Stimulated activated CD8-positive, alpha-beta memory T cell treated with anti-CD3 and anti-CD28 coated beads, Interleukin-15, amount 100 ng/mL, for 48 hours (primary cell): ENCODE measurements at regions not wholly inside any gene's neighbourhood (a gene's known extent, or its start where the extent isn't known, plus 50 kb on each side); places are given as distances from the start of the nearest gene placed in this dataset.

Experiments used
- DNase-seq, 2 donors: peaks; one replicate each; pipeline ENCODE4 v3.0.0-alpha.2; 2020; ENCODE audit warnings: low read depth in 2 of 2

- no peak for DNase-seq
These were observed 94.6 kb upstream of the SLC6A6 start for GRCh38 chr3:14307656-14308302.

- no peak for DNase-seq
These were observed 90.7 kb upstream of the SLC6A6 start for GRCh38 chr3:14311729-14312128.

GRCh38 chr3:14312375-14312774 lies 90.0 kb upstream of the SLC6A6 start:
- DNase-seq: no peak

DNA sequence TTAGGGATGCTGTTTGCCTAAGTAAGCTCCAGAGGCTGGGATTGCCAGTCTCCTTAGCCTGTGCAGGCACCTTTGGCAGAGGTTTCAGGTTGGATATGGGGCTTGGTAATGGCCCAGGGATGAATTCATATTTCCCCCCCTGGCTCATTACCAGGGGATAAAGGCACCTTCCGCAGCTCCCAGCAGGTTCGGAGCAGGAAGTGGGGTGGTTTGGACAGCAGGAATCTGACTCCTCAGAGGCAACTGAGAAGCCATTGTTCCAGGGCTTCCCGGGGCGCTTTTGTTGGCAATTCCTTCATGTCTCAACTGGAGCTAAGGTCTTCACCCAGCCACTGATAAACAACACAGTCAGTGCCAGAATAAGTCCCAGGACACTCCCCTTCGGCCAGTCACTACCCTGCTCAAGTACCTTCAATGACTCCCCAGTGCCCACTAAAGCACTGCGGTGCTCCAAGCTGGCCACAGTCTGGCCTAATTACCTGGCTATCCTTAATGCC lies 85.3 kb upstream of the SLC6A6 start:
- no peak for DNase-seq

- no peak for DNase-seq
These were observed 83.8 kb upstream of the SLC6A6 start for GRCh38 chr3:14318646-14319045.

GRCh38 chr3:14319654-14320182 lies 82.7 kb upstream of the SLC6A6 start:
- DNase-seq: no peak

DNA sequence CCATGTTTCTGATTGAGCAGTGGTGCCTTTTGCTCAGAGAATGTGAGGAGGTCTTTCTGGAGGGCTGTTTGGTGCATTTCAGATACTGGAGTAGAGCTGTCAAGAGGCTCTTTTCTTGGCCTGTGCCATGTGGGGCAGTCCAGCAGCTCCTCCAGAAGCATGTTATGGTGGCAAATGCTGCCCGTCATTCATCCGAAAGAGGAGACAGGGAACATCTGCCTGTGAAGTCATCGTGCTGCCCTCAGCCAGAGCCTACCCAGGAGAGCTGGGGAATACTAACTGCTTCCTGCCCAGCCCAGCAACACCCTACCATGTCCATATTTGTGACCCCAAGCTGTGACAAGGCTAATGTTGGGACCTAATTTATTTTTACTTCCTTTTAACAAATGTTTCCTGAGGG lies 82.2 kb upstream of the SLC6A6 start:
- no peak for DNase-seq

DNA sequence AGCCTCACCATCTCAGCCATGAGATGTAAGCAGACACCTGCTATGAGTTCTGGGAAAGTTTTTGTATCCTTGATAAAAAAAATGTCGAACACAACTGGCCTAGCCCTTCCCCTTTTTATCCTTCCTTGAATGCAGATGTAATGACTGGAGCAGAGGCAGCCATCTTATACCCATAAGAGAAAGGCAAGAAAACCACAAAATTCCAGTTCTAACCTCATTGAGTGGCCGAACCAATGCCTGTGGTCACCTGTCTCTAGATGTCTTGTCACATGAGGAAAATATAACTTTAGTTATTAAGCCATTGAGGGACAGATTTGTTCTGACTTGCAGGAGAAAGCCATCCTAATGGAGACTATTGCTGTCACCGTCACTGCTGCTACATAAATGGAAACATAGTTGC lies 80.4 kb upstream of the SLC6A6 start:
- DNase-seq: no peak

- no peak for DNase-seq
These were observed 79.6 kb upstream of the SLC6A6 start for GRCh38 chr3:14322667-14323295.

DNA sequence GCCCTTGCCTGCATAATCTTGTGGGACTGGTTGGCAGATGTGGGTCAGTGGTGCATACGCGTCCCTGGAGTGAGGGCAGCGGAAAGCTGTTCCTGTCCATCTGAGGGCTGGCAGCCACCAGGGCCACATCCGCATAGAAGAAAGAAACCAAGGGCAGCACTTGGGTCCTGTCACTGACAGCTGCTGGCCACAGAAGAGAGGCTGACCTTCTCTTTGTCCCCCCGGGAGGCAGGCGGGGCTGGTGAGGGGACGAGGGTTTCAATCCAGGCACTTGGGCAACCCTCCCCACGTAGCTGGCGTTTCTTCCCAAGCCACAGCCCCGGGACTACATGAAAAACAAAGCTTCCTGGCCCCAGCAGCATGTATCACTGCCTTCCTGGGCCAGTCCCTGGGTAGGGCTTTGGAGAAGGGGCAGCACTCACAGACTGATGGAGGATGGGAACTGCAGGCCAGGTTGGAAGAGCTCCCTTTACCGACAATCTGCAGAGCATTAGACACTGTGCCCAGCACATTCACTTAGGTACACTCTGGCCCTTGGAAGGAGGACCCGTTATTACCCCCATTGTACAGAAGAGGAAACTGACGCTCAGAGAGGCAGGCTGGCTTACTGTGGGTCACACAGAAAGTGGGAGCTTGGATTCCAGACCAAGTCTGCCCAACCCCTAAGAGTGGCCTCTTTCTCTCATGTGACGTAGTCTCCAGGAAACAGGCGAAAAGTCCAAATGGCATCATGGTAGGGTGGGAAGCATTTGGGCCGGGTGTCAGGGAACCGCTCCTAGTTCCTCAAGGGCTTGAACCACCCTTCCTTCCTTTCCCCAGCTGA lies 78.8 kb upstream of the SLC6A6 start:
- no peak for DNase-seq

GRCh38 chr3:14324224-14324944 lies 78.0 kb upstream of the SLC6A6 start:
- no peak for DNase-seq

DNA sequence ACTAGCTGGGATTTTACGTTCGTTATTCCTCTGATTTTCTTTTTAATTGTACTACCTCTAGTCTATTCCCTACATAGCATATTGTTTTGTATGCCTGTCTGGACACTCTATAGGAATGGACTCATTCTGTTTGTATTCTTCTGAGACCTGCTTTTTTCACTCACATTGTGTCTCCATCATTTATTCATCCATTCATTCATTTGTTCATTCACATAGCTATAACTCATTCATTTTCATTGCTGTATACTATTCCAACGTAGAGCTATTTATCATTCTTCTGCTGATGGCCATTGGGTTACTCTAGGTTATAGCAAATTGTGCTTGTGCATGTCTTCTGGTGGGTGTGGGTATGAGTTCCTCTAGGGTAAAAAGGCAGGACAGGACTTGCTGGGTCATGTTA lies 74.0 kb upstream of the SLC6A6 start:
- no peak for DNase-seq

DNA sequence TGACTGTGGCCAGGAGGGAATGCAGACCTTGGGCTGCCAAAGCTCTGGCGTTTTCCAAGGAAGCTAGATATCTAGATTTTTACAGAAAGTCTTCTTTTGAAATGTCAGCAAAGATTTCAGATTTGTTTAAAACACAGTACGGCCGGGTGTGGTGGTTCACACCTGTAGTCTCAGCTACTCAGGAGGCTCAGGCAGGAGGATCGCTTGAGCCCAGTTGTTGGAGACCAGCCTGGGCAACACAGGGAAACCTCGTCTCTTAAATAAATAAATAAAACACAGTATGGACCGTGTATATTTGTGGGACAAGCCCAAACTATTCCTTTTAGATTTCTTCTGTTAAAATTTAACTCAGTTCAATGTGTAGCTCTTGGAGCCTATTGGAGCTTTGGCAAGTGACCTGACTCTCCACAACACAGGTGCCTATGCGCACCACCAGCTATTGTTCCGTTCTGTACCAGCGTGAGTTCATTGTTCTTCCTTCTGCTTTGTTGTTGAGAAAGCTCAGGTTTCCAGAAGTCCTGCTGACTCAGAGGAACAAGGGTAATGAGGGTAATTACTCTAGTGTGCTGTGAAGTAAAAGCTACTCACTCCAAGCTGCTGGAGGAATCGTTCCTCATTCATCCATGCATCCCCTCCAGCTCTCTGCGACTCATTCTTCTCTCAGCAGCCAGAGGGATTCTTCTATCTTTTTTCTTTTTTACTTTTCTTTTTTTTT lies 73.1 kb upstream of the SLC6A6 start:
- no peak for DNase-seq

GRCh38 chr3:14329842-14330241 lies 72.6 kb upstream of the SLC6A6 start:
- DNase-seq: no peak

- no peak for DNase-seq
These were observed 71.9 kb upstream of the SLC6A6 start for GRCh38 chr3:14330508-14330907.

DNA sequence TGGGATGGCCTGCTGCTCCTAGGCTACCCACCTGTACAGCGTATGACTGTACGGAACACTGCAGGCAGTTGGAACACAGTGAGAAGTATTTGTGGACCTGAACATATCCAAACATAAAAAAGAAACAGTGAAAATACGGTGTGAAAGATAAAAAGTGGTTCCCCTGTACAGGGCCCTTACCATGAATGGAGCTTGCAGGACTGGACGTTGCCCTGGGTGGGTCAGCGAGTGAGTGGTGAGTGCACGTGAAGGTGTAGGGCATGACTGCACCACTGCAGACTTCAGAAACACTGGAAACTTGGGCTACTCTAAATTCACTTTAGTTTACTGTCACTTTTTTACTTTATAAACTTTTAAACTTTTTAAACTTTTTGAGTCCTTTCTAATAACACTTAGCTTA lies 71.2 kb upstream of the SLC6A6 start:
- DNase-seq: no peak

GRCh38 chr3:14332392-14332791 lies 70.0 kb upstream of the SLC6A6 start:
- no peak for DNase-seq

DNA sequence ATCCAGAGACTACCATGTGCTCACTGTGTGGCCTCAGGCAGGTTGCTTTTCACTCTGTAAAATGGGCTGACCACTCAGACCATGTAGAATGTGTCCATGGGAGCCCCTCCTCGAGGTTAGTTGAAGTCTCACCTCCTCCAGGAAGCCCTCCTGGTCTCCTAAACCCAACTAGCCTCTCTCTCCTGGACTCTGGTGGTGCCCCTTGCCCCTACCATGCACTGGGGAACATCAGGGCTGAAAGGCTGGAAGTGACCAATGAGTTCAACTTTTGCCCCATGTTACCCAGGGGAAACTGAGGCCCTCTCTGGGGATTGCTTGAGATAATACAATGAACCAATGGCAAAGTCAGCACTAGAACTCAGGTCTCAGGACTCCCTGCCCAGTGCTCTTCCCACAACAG lies 69.2 kb upstream of the SLC6A6 start:
- DNase-seq: no peak

DNA sequence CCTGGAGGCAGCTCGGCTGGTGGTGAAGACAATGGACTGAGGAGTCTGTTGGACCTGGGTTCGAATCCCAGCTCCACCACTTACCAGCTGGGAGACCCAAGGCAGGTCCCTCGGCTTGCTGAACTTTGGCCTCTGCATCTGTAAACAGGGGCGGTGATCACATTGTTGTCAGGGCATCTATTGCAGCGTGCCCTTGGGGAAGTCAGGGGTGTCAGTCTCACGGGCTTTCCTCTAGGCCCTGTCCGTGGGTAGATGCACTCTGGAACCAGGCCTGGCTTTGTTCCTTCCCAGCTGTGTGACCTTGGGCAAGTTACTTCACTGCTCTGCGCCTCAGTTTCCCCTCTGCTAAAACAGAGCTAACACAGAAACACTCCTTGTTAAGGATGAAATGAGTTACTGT lies 68.8 kb upstream of the SLC6A6 start:
- DNase-seq: no peak

DNA sequence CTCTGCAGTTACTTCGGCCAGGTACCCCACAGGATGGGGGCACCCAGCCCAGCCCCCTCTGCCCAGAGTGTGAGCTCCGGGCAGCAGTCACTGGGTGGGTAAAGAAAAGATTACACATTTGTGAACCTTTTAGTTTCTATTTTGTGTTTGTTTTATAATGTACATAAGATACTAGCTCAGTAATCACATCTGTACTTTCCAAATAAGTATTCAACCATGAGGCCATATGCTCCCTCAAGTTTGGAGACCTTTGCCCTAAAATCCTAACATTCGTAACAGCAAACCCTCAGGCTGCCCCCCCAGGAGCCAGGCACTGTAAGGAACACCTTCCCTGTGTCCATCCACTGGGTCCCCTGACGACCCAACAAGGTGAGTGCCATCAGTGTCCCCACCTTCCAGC lies 68.3 kb upstream of the SLC6A6 start:
- no peak for DNase-seq

DNA sequence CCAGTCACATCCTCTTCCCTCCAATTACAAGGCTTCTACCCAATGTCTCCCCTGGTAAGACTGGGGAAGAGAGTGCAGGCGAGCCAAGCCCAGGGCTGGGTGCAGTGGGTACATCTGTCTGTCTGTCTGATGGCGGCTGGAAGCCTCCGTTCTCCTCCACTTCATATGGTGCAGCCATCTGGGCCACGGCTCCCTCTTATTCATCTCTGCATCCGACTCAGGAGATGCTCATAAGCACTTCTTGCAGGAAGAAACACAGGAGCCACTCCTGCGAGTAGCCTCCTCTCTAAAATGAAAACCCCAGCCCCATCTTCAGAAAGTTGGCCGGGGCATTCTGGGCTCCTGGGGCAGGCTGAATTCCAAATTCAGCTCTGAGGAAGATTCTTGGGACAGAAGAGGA lies 67.5 kb upstream of the SLC6A6 start:
- no peak for DNase-seq
